HEK293 (cell line): ENCODE measurements at regions not wholly inside any gene's neighbourhood (a gene's known extent, or its start where the extent isn't known, plus 50 kb on each side); places are given as distances from the start of the nearest gene placed in this dataset.

Experiments used
- CTCF ChIA-PET: fragments of 350-600 bp; formaldehyde crosslinking; extraction: SDS; loops from one replicate; lab custom pipeline; 2021; ENCODE audit warnings: antibody characterized with exemption; lab: Yijun Ruan, JAX
- POLR2A ChIA-PET: fragments of 300-600 bp; formaldehyde crosslinking; extraction: SDS; loops from one replicate; lab custom pipeline; 2020; ENCODE audit warnings: antibody characterized with exemption, inconsistent platforms; lab: Yijun Ruan, JAX
- H3K27ac ChIP-seq: fragments of 200-500 bp; sonication (Bioruptor generic); 2 replicates; pipeline ENCODE4 v1.5.1; 2014; ENCODE audit warnings: low read depth, low read length, control low read depth, inconsistent platforms; ENCODE audit errors: extremely low read depth
- H3K36me3 ChIP-seq, 2 experiments: fragments of 200-500 bp in 1 of 2; sonication (Bioruptor generic) in 1 of 2; 1 replicate in 1 of 2; 2 replicates in 1 of 2; pipeline ENCODE4 v1.5.1; 2014 to 2017; ENCODE audit warnings: inconsistent platforms in 2 of 2, low read length in 2 of 2; ENCODE audit not compliant: control insufficient read depth in 2 of 2, insufficient read depth in 1 of 2
- H3K4me1 ChIP-seq: fragments of 200-500 bp; sonication (Bioruptor generic); 2 replicates; pipeline ENCODE4 v1.5.1; 2014; ENCODE audit warnings: mild to moderate bottlenecking, low read length, inconsistent platforms; ENCODE audit not compliant: control insufficient read depth, insufficient read depth
- H3K4me3 ChIP-seq: 2 replicates; pipeline ENCODE4 v1.5.1; 2011; ENCODE audit warnings: low read depth, mild to moderate bottlenecking, control low read depth, low read length, moderate library complexity
- H3K9me3 ChIP-seq: fragments of 200-500 bp; sonication (Bioruptor generic); 2 replicates; pipeline ENCODE4 v1.5.1; 2014; ENCODE audit warnings: low read depth, low read length, inconsistent platforms; ENCODE audit not compliant: control insufficient read depth, insufficient read depth
- AEBP2 ChIP-seq: fragments of 450-650 bp; formaldehyde crosslinking; IDR thresholded peaks from 2 replicates; pipeline ENCODE4 v1.5.1; 2016; ENCODE audit warnings: missing biosample characterization, missing genetic modification characterization, borderline replicate concordance
- BCL11A ChIP-seq: fragments of 450-650 bp; formaldehyde crosslinking; IDR thresholded peaks from 2 replicates; pipeline ENCODE4 v1.5.1; 2016; ENCODE audit warnings: low read depth, missing biosample characterization, missing genetic modification characterization
- EGR2 ChIP-seq: fragments of 450-650 bp; formaldehyde crosslinking; IDR thresholded peaks from 2 replicates; pipeline ENCODE4 v1.5.1; 2016; ENCODE audit warnings: low read depth, missing biosample characterization, missing genetic modification characterization
- GLI2 ChIP-seq: fragments of 450-650 bp; formaldehyde crosslinking; IDR thresholded peaks from 2 replicates; pipeline ENCODE4; 2017; ENCODE audit warnings: missing biosample characterization, missing genetic modification characterization, low read depth, borderline replicate concordance
- KLF8 ChIP-seq: fragments of 450-650 bp; formaldehyde crosslinking; IDR thresholded peaks from 2 replicates; pipeline ENCODE4 v1.5.1; 2016; ENCODE audit warnings: missing biosample characterization, missing genetic modification characterization
- PRDM1 ChIP-seq: fragments of 450-650 bp; formaldehyde crosslinking; IDR thresholded peaks from 2 replicates; pipeline ENCODE4; 2016; ENCODE audit warnings: missing biosample characterization, missing genetic modification characterization
- RBAK ChIP-seq: fragments of 450-650 bp; formaldehyde crosslinking; IDR thresholded peaks from 2 replicates; pipeline ENCODE4 v1.5.1; 2016; ENCODE audit warnings: missing biosample characterization, missing genetic modification characterization
- TRIM28 ChIP-seq: IDR thresholded peaks from 2 replicates; pipeline ENCODE4 v1.6.1; 2011; ENCODE audit warnings: low read length, control low read depth, borderline replicate concordance
- ZBTB17 ChIP-seq: fragments of 450-650 bp; formaldehyde crosslinking; IDR thresholded peaks from 2 replicates; pipeline ENCODE4 v1.5.1; 2016; ENCODE audit warnings: missing biosample characterization, missing genetic modification characterization
- ZBTB20 ChIP-seq: fragments of 450-650 bp; formaldehyde crosslinking; IDR thresholded peaks from 2 replicates; pipeline ENCODE4 v1.5.1; 2016; ENCODE audit warnings: missing biosample characterization, missing genetic modification characterization
- ZBTB49 ChIP-seq: fragments of 450-650 bp; formaldehyde crosslinking; IDR thresholded peaks from 2 replicates; pipeline ENCODE4 v1.5.1; 2016; ENCODE audit warnings: missing biosample characterization, missing genetic modification characterization, low read depth
- ZNF133 ChIP-seq: fragments of 450-650 bp; formaldehyde crosslinking; IDR thresholded peaks from 2 replicates; pipeline ENCODE4 v1.5.1; 2016; ENCODE audit warnings: missing biosample characterization, missing genetic modification characterization
- ZNF221 ChIP-seq: fragments of 450-650 bp; formaldehyde crosslinking; IDR thresholded peaks from 2 replicates; pipeline ENCODE4 v1.5.1; 2017; ENCODE audit warnings: missing biosample characterization, missing genetic modification characterization, borderline replicate concordance
- ZNF26 ChIP-seq: fragments of 450-650 bp; formaldehyde crosslinking; IDR thresholded peaks from 2 replicates; pipeline ENCODE4 v1.5.1; 2016; ENCODE audit warnings: missing biosample characterization, missing genetic modification characterization
- ZNF266 ChIP-seq: fragments of 450-650 bp; formaldehyde crosslinking; IDR thresholded peaks from 2 replicates; pipeline ENCODE4 v1.5.1; 2016; ENCODE audit warnings: missing biosample characterization, missing genetic modification characterization, low read depth
- ZNF274 ChIP-seq, 2 experiments: fragments of 200-500 bp in 1 of 2; fragments of 450-650 bp in 1 of 2; sonication (Bioruptor generic) in 1 of 2; formaldehyde crosslinking in 1 of 2; IDR thresholded peaks; 2 replicates each; pipeline versions ENCODE4 v1.5.1 to v1.6.1; 2014 to 2016; ENCODE audit warnings: borderline replicate concordance in 1 of 2, inconsistent platforms in 1 of 2, low read length in 1 of 2, missing biosample characterization in 1 of 2, missing genetic modification characterization in 1 of 2
- ZNF366 ChIP-seq: fragments of 450-650 bp; formaldehyde crosslinking; conservative IDR thresholded peaks from 2 replicates; pipeline ENCODE4 v1.5.1; 2016; ENCODE audit warnings: missing biosample characterization, missing genetic modification characterization
- ZNF404 ChIP-seq: fragments of 450-650 bp; formaldehyde crosslinking; IDR thresholded peaks from 2 replicates; pipeline ENCODE4 v1.5.1; 2017; ENCODE audit warnings: missing biosample characterization, missing genetic modification characterization
- ZNF473 ChIP-seq: fragments of 450-650 bp; formaldehyde crosslinking; IDR thresholded peaks from 2 replicates; pipeline ENCODE4 v1.5.1; 2017; ENCODE audit warnings: missing biosample characterization, missing genetic modification characterization
- ZNF549 ChIP-seq: fragments of 450-650 bp; IDR thresholded peaks from 2 replicates; pipeline ENCODE4 v1.5.1; 2018; ENCODE audit warnings: missing biosample characterization, missing genetic modification characterization, mild to moderate bottlenecking, inconsistent platforms, moderate library complexity
- ZNF830 ChIP-seq: fragments of 450-650 bp; IDR thresholded peaks from 2 replicates; pipeline ENCODE4 v1.5.0; 2018; ENCODE audit warnings: missing biosample characterization, missing genetic modification characterization, low read depth, mild to moderate bottlenecking, moderate library complexity
- TF ChIP-seq, protein P1 (sequence below): fragments of 450-650 bp; formaldehyde crosslinking; conservative IDR thresholded peaks from 2 replicates; pipeline ENCODE4 v1.5.1; 2016; ENCODE audit warnings: low read depth, missing biosample characterization, missing genetic modification characterization

- no peak overlapping the region for H3K4me3 ChIP-seq
- TF ChIP-seq PRDM1 (tag by site-specific recombination) = no peak
- no peak for TF ChIP-seq ZNF133
- TF ChIP-seq EGR2 (tag by site-specific recombination) = no peak
- TF ChIP-seq ZNF404 (tag by site-specific recombination) = no peak
- TF ChIP-seq ZNF274 (IDR thresholded peaks at IDR 0.05; ENCODE audit: low read length) = no peak
- no peak for TF ChIP-seq ZNF274 (tag by site-specific recombination; IDR thresholded peaks at IDR 0.05; ENCODE audit: borderline replicate concordance)
- no peak for TF ChIP-seq GLI2 (tag by site-specific recombination)
- TF ChIP-seq ZBTB17 (tag by site-specific recombination) = no peak
- no peak for TF ChIP-seq ZBTB49
- no peaks in the 10 kb centered on the region for H3K36me3 ChIP-seq
- H3K9me3 ChIP-seq = no peaks in the 10 kb centered on the region
- CTCF ChIA-PET = no interaction called here
- H3K27ac ChIP-seq = no peak overlapping the region
- no peaks in the 10 kb centered on the region for H3K4me1 ChIP-seq
- POLR2A ChIA-PET = no interaction called here
Measured at GRCh38 chr9:73810585-73811215, 659.0 kb downstream of the ANXA1 start.

DNA sequence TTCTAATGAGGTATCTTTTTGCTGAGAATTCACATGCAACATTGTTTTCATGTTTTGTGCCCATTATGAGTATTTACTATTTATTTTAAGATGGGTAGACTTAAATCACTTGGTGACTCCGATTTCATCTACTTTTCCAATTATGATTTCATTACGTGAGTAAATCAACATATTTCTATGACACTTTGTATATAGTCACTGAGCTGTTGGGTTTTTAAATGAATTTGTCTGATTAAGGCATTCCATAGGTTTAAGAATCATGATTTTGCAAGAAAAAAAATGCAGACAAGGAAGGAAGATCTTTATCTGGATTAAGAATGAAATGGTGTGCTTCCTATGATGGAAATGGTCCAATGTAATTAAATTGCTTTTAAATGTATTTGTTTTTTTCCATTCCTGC is 661.9 kb downstream of the ANXA1 start:
- Histone ChIP-seq H3K27ac (no peak overlapping the region), H3K4me3 (no peak overlapping the region), H3K9me3 (no peaks in the 10 kb centered on the region), H3K36me3 (no peaks in the 10 kb centered on the region), H3K4me1 (no peaks in the 10 kb centered on the region)
- TF ChIP-seq AEBP2 (no peak), ZNF274 (IDR thresholded peaks at IDR 0.05; ENCODE audit: low read length) (no peak), ZNF274 (tag by site-specific recombination; IDR thresholded peaks at IDR 0.05; ENCODE audit: borderline replicate concordance) (no peak), ZNF221 (no peak), RBAK (no peak), ZNF830 (tag by site-specific recombination) (no peak), ZNF26 (tag by site-specific recombination) (no peak), ZNF266 (tag by site-specific recombination) (no peak), TRIM28 (no peak), ZBTB20 (tag by site-specific recombination) (no peak)
- ChIA-PET CTCF (no interaction called here), POLR2A (no interaction called here)

DNA sequence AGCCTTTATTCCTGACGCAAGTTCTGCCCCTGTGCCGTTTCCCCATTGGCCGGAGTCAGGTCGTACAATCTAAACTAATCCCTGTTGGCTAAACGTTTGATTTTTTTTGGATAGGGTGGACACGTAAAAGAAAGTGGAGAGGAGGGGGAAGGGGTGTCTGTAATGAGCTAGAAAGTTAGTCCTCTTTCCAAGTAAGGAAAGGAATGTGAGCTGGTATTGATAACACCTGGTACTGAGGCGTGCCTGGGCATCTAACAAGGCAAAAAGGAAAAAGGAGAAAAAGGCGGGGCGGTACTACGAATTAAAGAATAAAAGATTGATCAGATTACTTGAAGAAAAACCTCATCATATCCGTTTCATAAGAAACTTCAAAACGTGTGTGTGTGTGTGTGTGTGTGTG is 665.2 kb downstream of the ANXA1 start:
- no peak overlapping the region for H3K4me3 ChIP-seq
- H3K4me1 ChIP-seq = no peaks in the 10 kb centered on the region
- no peaks in the 10 kb centered on the region for H3K9me3 ChIP-seq
- no peaks in the 10 kb centered on the region for H3K36me3 ChIP-seq
- POLR2A ChIA-PET = no interaction called here
- CTCF ChIA-PET = no interaction called here
- H3K27ac ChIP-seq = no peak overlapping the region
- TF ChIP-seq ZNF366 = no peak
- TF ChIP-seq ZNF549 (tag by site-specific recombination) = no peak
- TF ChIP-seq ZNF473 (tag by site-specific recombination) = no peak
- TF ChIP-seq BCL11A (tag by site-specific recombination) = no peak
- no peak for TF ChIP-seq KLF8 (tag by site-specific recombination)
- TF ChIP-seq, protein P1, sequence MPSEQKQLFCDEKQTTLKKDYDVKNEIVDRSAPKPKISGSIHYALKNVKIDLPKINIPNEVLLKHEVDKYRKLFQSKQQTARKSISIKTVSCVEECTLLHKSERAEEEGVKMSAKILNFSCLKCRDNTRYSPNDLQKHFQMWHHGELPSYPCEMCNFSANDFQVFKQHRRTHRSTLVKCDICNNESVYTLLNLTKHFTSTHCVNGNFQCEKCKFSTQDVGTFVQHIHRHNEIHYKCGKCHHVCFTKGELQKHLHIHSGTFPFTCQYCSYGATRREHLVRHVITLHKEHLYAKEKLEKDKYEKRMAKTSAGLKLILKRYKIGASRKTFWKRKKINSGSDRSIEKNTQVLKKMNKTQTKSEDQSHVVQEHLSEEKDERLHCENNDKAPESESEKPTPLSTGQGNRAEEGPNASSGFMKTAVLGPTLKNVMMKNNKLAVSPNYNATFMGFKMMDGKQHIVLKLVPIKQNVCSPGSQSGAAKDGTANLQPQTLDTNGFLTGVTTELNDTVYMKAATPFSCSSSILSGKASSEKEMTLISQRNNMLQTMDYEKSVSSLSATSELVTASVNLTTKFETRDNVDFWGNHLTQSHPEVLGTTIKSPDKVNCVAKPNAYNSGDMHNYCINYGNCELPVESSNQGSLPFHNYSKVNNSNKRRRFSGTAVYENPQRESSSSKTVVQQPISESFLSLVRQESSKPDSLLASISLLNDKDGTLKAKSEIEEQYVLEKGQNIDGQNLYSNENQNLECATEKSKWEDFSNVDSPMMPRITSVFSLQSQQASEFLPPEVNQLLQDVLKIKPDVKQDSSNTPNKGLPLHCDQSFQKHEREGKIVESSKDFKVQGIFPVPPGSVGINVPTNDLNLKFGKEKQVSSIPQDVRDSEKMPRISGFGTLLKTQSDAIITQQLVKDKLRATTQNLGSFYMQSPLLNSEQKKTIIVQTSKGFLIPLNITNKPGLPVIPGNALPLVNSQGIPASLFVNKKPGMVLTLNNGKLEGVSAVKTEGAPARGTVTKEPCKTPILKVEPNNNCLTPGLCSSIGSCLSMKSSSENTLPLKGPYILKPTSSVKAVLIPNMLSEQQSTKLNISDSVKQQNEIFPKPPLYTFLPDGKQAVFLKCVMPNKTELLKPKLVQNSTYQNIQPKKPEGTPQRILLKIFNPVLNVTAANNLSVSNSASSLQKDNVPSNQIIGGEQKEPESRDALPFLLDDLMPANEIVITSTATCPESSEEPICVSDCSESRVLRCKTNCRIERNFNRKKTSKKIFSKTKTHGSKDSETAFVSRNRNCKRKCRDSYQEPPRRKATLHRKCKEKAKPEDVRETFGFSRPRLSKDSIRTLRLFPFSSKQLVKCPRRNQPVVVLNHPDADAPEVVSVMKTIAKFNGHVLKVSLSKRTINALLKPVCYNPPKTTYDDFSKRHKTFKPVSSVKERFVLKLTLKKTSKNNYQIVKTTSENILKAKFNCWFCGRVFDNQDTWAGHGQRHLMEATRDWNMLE (tag by site-specific recombination) = no peak
